DOHH2 (cell line): ENCODE measurements at regions not wholly inside any gene's neighbourhood (a gene's known extent, or its start where the extent isn't known, plus 50 kb on each side); places are given as distances from the start of the nearest gene placed in this dataset.

ENCODE experiments used
- H3F3A ChIP-seq: fragments of 200-600 bp; sonication (generic), shearing (Covaris generic); 2 replicates; pipeline ENCODE4 v1.6.0; 2016; ENCODE audit warnings: antibody characterized with exemption, mild to moderate bottlenecking; ENCODE audit not compliant: control insufficient read depth, insufficient read depth
- H3K27ac ChIP-seq: fragments of 200-600 bp; sonication (generic); 2 replicates; pipeline ENCODE4 v1.5.1; 2014; ENCODE audit warnings: low read depth, mild to moderate bottlenecking, low read length, moderate library complexity
- H3K27me3 ChIP-seq: fragments of 200-600 bp; sonication (generic); 2 replicates; pipeline ENCODE4 v1.6.1; 2014; ENCODE audit warnings: mild to moderate bottlenecking, low read length, mixed read lengths; ENCODE audit not compliant: control insufficient read depth
- H3K36me3 ChIP-seq: fragments of 200-600 bp; sonication (generic); 2 replicates; pipeline ENCODE4 v1.6.1; 2014; ENCODE audit warnings: mild to moderate bottlenecking, low read length, moderate library complexity, mixed read lengths; ENCODE audit not compliant: control insufficient read depth
- H3K4me1 ChIP-seq: fragments of 200-600 bp; sonication (generic); 2 replicates; pipeline ENCODE4 v1.6.1; 2014; ENCODE audit warnings: mild to moderate bottlenecking, low read length, mixed read lengths; ENCODE audit not compliant: control insufficient read depth
- H3K4me2 ChIP-seq: fragments of 200-600 bp; sonication (generic); 2 replicates; pipeline ENCODE4 v1.6.0; 2014; ENCODE audit warnings: mild to moderate bottlenecking, low read length, moderate library complexity
- H3K4me3 ChIP-seq: fragments of 200-600 bp; sonication (generic); 2 replicates; pipeline ENCODE4 v1.5.1; 2014; ENCODE audit warnings: mild to moderate bottlenecking, low read length, mixed read lengths
- H3K79me2 ChIP-seq: fragments of 200-600 bp; sonication (generic); 2 replicates; pipeline ENCODE4 v1.6.1; 2014; ENCODE audit warnings: mild to moderate bottlenecking, low read length, mixed read lengths; ENCODE audit not compliant: control insufficient read depth
- H3K9me2 ChIP-seq: fragments of 200-600 bp; sonication (generic); replicated peaks from 2 replicates; pipeline ENCODE4 v1.6.1; 2014; ENCODE audit warnings: mild to moderate bottlenecking, low read length, mixed read lengths; ENCODE audit not compliant: control insufficient read depth
- H3K9me3 ChIP-seq: fragments of 200-600 bp; sonication (generic); 2 replicates; pipeline ENCODE4 v1.6.1; 2014; ENCODE audit warnings: antibody characterized with exemption, low read length, mixed read lengths; ENCODE audit not compliant: control insufficient read depth, insufficient read depth
- H4K20me1 ChIP-seq: fragments of 200-600 bp; sonication (generic); 2 replicates; pipeline ENCODE4 v1.6.0; 2014; ENCODE audit warnings: low read depth, mild to moderate bottlenecking, antibody characterized with exemption, low read length, moderate library complexity; ENCODE audit not compliant: control insufficient read depth, insufficient read depth
- EZH2phosphoT487 ChIP-seq: fragments of 200-600 bp; sonication (generic); IDR thresholded peaks from 2 replicates; pipeline ENCODE4 v1.6.1; 2017; ENCODE audit warnings: borderline replicate concordance, mild to moderate bottlenecking, antibody characterized with exemption, low read length, moderate library complexity, mixed read lengths
- TF ChIP-seq, protein P1 (sequence below): fragments of 200-600 bp; sonication (generic); IDR thresholded peaks from one replicate; pipeline ENCODE4 v1.5.1; 2014; ENCODE audit warnings: antibody characterized with exemption, mild to moderate bottlenecking, low read depth, low read length; ENCODE audit not compliant: poor library complexity, severe bottlenecking

DNA sequence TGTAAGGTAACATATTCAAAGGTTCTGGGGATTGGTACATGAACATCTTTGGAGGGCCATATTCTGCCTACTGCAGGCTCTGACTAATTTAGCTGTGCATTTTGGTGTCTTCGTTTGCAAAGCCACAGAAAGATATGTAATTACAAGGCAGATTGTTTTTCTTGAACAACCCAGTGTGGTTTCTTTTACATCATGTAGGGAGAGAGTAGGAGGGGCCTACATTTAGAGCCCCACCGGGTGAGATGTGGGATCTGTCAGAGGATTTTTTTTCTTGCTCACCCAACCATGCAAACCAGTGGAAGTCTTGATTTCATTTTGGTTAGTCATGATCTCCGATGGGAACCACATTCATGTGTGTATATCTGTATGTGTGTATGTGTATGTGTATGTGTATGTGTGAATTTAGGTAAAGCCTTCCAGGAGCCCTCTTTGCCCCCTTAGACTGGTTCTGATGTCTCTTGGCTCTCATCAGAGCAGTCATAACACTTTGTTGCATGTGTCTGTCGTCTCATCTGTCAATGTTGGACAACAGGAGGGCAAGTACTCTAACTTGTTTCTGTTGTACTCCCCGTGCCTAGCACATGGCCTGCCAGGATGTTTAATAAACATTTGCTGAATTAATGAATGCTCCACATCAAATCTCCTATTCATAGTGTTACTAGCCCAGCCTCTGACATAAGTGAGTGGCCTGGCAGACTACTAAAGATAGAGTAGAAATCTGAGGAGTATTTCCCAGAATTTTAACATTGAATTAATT lies 239.9 kb downstream of the MTX2 start:
- Histone ChIP-seq H3K27me3 (peaks cover 3% of the 10 kb centered on the region; the same call in 1 of the 2 replicates), H4K20me1 (no peaks in the 10 kb centered on the region), H3F3A (no peaks in the 10 kb centered on the region), H3K79me2 (no peaks in the 10 kb centered on the region), H3K27ac (no peak overlapping the region), H3K4me1 (no peaks in the 10 kb centered on the region), H3K9me3 (no peaks in the 10 kb centered on the region), H3K4me2 (no peak overlapping the region), H3K9me2 (no peaks in the 10 kb centered on the region), H3K36me3 (no peaks in the 10 kb centered on the region), H3K4me3 (no peak overlapping the region)
- TF ChIP-seq, protein P1, sequence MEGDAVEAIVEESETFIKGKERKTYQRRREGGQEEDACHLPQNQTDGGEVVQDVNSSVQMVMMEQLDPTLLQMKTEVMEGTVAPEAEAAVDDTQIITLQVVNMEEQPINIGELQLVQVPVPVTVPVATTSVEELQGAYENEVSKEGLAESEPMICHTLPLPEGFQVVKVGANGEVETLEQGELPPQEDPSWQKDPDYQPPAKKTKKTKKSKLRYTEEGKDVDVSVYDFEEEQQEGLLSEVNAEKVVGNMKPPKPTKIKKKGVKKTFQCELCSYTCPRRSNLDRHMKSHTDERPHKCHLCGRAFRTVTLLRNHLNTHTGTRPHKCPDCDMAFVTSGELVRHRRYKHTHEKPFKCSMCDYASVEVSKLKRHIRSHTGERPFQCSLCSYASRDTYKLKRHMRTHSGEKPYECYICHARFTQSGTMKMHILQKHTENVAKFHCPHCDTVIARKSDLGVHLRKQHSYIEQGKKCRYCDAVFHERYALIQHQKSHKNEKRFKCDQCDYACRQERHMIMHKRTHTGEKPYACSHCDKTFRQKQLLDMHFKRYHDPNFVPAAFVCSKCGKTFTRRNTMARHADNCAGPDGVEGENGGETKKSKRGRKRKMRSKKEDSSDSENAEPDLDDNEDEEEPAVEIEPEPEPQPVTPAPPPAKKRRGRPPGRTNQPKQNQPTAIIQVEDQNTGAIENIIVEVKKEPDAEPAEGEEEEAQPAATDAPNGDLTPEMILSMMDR: no peak
- no peak for TF ChIP-seq EZH2phosphoT487

DNA sequence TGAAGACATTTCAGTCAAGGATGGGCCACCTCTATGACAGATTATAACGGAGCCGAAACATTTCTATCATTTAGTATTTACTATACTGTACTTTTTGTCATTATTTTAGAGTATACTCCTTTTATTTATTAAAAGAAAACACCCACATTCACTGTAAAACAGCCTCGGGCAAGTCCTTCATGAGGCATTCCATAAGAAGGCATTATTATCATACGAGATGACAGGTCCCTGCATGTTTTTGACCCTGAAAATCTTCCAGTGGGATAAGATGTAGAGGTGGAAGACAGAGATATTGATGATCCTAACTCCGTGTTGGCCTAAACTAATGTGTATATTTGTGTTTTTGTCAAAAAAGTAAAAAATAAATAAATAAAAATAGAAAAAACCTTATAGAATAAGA lies 245.0 kb downstream of the MTX2 start:
- peaks cover 4% of the 10 kb centered on the region for H3K27me3 ChIP-seq

DNA sequence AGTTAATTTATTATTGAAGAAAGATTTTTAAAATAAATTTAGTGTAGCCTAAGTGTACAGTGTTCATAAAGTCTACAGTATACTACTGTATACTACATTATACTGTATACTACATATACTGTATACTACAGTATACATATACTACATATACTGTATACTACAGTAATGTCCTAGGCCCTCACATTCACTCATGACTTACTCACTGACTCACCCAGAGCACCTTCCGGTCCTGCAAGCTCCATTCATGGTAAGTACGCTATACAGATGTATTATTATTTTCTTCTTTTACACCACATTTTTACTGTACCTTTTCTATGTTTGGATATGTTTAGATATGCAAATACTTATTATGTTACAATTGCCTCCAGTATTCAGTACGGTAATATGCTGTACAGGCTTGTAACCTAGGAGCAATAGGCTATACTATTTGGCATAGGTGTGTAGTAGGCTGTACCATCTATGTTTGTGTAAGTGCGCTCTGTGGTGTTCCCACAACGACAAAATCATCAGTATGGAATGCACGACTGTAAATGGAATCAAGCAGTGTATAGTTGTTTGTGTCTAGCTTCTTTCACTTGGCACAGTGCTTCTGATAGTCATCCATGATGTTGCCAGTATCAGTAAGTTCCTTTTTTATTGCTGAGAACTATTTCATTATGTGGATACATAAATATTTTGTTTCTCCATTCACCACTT lies 245.7 kb downstream of the MTX2 start:
- Histone ChIP-seq H3K4me1 (no peaks in the 10 kb centered on the region), H3K27me3 (peaks cover 3% of the 10 kb centered on the region), H3K4me3 (no peak overlapping the region), H3K9me3 (no peaks in the 10 kb centered on the region), H4K20me1 (no peaks in the 10 kb centered on the region), H3K9me2 (no peaks in the 10 kb centered on the region), H3K27ac (no peak overlapping the region), H3K79me2 (no peaks in the 10 kb centered on the region), H3K4me2 (no peak overlapping the region), H3F3A (no peaks in the 10 kb centered on the region), H3K36me3 (no peaks in the 10 kb centered on the region)
- TF ChIP-seq, protein P1: no peak
- no peak for TF ChIP-seq EZH2phosphoT487

More for the DNA sequence above, 245.0 kb downstream of the MTX2 start:
- H3K4me2 ChIP-seq: no peak overlapping the region
- no peaks in the 10 kb centered on the region for H3K9me3 ChIP-seq
- H3K36me3 ChIP-seq: no peaks in the 10 kb centered on the region
- no peaks in the 10 kb centered on the region for H3K79me2 ChIP-seq
- H3F3A ChIP-seq: no peaks in the 10 kb centered on the region
- no peak for TF ChIP-seq EZH2phosphoT487
- TF ChIP-seq, protein P1: no peak
- no peaks in the 10 kb centered on the region for H3K9me2 ChIP-seq
- no peak overlapping the region for H3K4me3 ChIP-seq
- no peaks in the 10 kb centered on the region for H4K20me1 ChIP-seq
- H3K4me1 ChIP-seq: no peaks in the 10 kb centered on the region
- H3K27ac ChIP-seq: no peak overlapping the region
